HEK293 (cell line): ENCODE measurements at regions not wholly inside any gene's neighbourhood (a gene's known extent, or its start where the extent isn't known, plus 50 kb on each side); places are given as distances from the start of the nearest gene placed in this dataset.

ENCODE experiments used
- CTCF ChIA-PET: fragments of 350-600 bp; formaldehyde crosslinking; extraction: SDS; loops from one replicate; lab custom pipeline; 2021; ENCODE audit warnings: antibody characterized with exemption; lab: Yijun Ruan, JAX
- POLR2A ChIA-PET: fragments of 300-600 bp; formaldehyde crosslinking; extraction: SDS; loops from one replicate; lab custom pipeline; 2020; ENCODE audit warnings: antibody characterized with exemption, inconsistent platforms; lab: Yijun Ruan, JAX
- H3K27ac ChIP-seq: fragments of 200-500 bp; sonication (Bioruptor generic); 2 replicates; pipeline ENCODE4 v1.5.1; 2014; ENCODE audit warnings: low read depth, low read length, control low read depth, inconsistent platforms; ENCODE audit errors: extremely low read depth
- H3K36me3 ChIP-seq, 2 experiments: fragments of 200-500 bp in 1 of 2; sonication (Bioruptor generic) in 1 of 2; 1 replicate in 1 of 2; 2 replicates in 1 of 2; pipeline ENCODE4 v1.5.1; 2014 to 2017; ENCODE audit warnings: inconsistent platforms in 2 of 2, low read length in 2 of 2; ENCODE audit not compliant: control insufficient read depth in 2 of 2, insufficient read depth in 1 of 2
- H3K4me1 ChIP-seq: fragments of 200-500 bp; sonication (Bioruptor generic); 2 replicates; pipeline ENCODE4 v1.5.1; 2014; ENCODE audit warnings: mild to moderate bottlenecking, low read length, inconsistent platforms; ENCODE audit not compliant: control insufficient read depth, insufficient read depth
- H3K4me3 ChIP-seq: 2 replicates; pipeline ENCODE4 v1.5.1; 2011; ENCODE audit warnings: low read depth, mild to moderate bottlenecking, control low read depth, low read length, moderate library complexity
- H3K9me3 ChIP-seq: fragments of 200-500 bp; sonication (Bioruptor generic); 2 replicates; pipeline ENCODE4 v1.5.1; 2014; ENCODE audit warnings: low read depth, low read length, inconsistent platforms; ENCODE audit not compliant: control insufficient read depth, insufficient read depth
- GLI4 ChIP-seq: fragments of 450-650 bp; formaldehyde crosslinking; IDR thresholded peaks from 2 replicates; pipeline ENCODE4 v1.5.1; 2016; ENCODE audit warnings: missing biosample characterization, missing genetic modification characterization
- OVOL3 ChIP-seq: fragments of 450-650 bp; formaldehyde crosslinking; IDR thresholded peaks from 2 replicates; pipeline ENCODE4 v1.5.1; 2016; ENCODE audit warnings: missing biosample characterization, missing genetic modification characterization
- SCRT2 ChIP-seq: fragments of 450-650 bp; formaldehyde crosslinking; IDR thresholded peaks from 2 replicates; pipeline ENCODE4 v1.5.1; 2016; ENCODE audit warnings: missing biosample characterization, missing genetic modification characterization
- ZNF155 ChIP-seq: fragments of 450-650 bp; formaldehyde crosslinking; IDR thresholded peaks from 2 replicates; pipeline ENCODE4 v1.5.1; 2016; ENCODE audit warnings: missing biosample characterization, missing genetic modification characterization
- ZNF157 ChIP-seq: fragments of 450-650 bp; formaldehyde crosslinking; IDR thresholded peaks from 2 replicates; pipeline ENCODE4 v1.5.1; 2016; ENCODE audit warnings: missing biosample characterization, missing genetic modification characterization
- ZNF341 ChIP-seq: fragments of 450-650 bp; formaldehyde crosslinking; IDR thresholded peaks from 2 replicates; pipeline ENCODE4; 2016; ENCODE audit warnings: low read depth, missing biosample characterization, missing genetic modification characterization
- ZNF433 ChIP-seq: fragments of 450-650 bp; formaldehyde crosslinking; IDR thresholded peaks from 2 replicates; pipeline ENCODE4 v1.5.1; 2016; ENCODE audit warnings: missing biosample characterization, missing genetic modification characterization, low read depth
- ZNF560 ChIP-seq: fragments of 450-650 bp; formaldehyde crosslinking; IDR thresholded peaks from 2 replicates; pipeline ENCODE4 v1.5.1; 2017; ENCODE audit warnings: missing biosample characterization, missing genetic modification characterization, borderline replicate concordance
- ZNF776 ChIP-seq: fragments of 450-650 bp; formaldehyde crosslinking; IDR thresholded peaks from 2 replicates; pipeline ENCODE4 v1.5.0; 2017; ENCODE audit warnings: missing biosample characterization, missing genetic modification characterization, borderline replicate concordance
- ZNF777 ChIP-seq: fragments of 450-650 bp; formaldehyde crosslinking; IDR thresholded peaks from 2 replicates; pipeline ENCODE4 v1.5.1; 2017; ENCODE audit warnings: missing biosample characterization, missing genetic modification characterization, borderline replicate concordance
- TF ChIP-seq, protein P1 (sequence below): fragments of 450-650 bp; formaldehyde crosslinking; IDR thresholded peaks from 2 replicates; pipeline ENCODE4 v1.5.1; 2016; ENCODE audit warnings: missing biosample characterization, missing genetic modification characterization
- TF ChIP-seq, protein P2 (sequence below): fragments of 450-650 bp; formaldehyde crosslinking; IDR thresholded peaks from 2 replicates; pipeline ENCODE4 v1.5.1; 2016; ENCODE audit warnings: missing biosample characterization, missing genetic modification characterization
- TF ChIP-seq, protein P3 (sequence below): fragments of 450-650 bp; formaldehyde crosslinking; IDR thresholded peaks from 2 replicates; pipeline ENCODE4 v1.5.1; 2017; ENCODE audit warnings: missing biosample characterization, missing genetic modification characterization

DNA sequence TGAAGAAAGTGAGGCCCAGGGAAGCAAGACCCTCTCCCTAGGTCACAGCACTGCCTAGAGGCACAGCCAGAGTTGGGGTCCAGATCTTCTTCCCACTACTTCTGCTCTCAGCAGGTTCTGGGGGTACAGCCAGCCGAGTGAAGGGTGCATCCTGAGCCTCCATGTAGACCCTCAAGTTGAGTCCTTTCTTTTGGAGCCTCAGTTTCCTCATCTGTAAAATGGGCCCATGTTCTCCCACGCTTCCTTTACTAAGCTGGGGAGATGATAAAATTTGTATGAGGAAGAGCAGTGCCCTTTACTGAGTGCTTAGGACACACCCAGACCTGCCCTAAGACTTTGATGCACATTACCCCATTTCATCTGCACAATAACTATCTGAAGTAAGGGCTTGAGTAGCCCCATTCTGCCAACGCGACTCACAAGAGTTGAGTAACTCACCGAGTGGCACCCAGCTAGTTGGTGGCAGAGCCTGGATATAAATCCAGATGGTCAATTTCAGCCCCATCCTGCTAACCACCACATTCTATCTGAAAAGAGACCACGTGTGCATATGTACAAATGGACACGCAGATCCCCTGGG lies 64.3 kb upstream of the GGTA1 start (continued):
- TF ChIP-seq ZNF155 (tag by site-specific recombination) (no peak), ZNF157 (tag by site-specific recombination) (no peak), SCRT2 (tag by site-specific recombination) (no peak), ZNF560 (no peak), OVOL3 (tag by site-specific recombination) (no peak)
- TF ChIP-seq, protein P1, sequence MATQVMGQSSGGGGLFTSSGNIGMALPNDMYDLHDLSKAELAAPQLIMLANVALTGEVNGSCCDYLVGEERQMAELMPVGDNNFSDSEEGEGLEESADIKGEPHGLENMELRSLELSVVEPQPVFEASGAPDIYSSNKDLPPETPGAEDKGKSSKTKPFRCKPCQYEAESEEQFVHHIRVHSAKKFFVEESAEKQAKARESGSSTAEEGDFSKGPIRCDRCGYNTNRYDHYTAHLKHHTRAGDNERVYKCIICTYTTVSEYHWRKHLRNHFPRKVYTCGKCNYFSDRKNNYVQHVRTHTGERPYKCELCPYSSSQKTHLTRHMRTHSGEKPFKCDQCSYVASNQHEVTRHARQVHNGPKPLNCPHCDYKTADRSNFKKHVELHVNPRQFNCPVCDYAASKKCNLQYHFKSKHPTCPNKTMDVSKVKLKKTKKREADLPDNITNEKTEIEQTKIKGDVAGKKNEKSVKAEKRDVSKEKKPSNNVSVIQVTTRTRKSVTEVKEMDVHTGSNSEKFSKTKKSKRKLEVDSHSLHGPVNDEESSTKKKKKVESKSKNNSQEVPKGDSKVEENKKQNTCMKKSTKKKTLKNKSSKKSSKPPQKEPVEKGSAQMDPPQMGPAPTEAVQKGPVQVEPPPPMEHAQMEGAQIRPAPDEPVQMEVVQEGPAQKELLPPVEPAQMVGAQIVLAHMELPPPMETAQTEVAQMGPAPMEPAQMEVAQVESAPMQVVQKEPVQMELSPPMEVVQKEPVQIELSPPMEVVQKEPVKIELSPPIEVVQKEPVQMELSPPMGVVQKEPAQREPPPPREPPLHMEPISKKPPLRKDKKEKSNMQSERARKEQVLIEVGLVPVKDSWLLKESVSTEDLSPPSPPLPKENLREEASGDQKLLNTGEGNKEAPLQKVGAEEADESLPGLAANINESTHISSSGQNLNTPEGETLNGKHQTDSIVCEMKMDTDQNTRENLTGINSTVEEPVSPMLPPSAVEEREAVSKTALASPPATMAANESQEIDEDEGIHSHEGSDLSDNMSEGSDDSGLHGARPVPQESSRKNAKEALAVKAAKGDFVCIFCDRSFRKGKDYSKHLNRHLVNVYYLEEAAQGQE: no peak

DNA sequence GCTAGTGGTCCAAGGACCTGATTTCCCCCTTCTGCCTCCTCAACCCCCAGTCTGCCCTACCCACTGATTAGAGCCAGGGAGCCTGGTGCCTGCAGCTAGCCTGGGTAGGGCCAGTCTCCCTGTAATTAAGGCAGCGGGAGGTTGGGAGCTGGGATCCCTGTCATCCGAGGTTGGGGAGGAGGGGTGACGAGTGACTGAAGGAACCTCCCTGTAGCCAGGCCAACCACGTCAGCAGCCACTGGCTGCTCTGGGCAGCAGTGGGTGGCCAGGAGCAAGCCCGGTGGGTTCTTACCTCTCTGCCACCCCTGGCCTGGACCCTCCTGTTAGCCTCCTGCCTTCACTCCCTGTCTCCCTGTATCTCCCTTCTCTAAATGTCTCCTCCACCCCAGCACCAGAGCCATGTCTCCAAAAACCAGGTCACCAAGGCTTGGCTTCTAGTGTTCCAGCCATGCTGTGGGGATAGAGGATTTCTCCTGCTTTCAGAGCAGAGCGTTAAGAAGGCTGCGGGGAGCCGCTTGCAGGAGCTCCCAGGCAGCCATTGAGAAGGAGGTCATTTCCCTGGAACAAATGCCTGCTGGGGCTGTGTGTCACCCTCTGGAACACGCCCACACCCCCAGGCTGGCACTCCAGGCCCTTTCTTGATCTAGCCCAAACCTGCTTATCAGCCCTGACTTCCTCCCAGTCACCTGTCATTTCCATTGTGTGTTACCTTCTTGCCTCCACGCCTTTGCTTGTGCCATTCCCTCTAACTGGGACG lies 65.0 kb upstream of the GGTA1 start:
- TF ChIP-seq, protein P2, sequence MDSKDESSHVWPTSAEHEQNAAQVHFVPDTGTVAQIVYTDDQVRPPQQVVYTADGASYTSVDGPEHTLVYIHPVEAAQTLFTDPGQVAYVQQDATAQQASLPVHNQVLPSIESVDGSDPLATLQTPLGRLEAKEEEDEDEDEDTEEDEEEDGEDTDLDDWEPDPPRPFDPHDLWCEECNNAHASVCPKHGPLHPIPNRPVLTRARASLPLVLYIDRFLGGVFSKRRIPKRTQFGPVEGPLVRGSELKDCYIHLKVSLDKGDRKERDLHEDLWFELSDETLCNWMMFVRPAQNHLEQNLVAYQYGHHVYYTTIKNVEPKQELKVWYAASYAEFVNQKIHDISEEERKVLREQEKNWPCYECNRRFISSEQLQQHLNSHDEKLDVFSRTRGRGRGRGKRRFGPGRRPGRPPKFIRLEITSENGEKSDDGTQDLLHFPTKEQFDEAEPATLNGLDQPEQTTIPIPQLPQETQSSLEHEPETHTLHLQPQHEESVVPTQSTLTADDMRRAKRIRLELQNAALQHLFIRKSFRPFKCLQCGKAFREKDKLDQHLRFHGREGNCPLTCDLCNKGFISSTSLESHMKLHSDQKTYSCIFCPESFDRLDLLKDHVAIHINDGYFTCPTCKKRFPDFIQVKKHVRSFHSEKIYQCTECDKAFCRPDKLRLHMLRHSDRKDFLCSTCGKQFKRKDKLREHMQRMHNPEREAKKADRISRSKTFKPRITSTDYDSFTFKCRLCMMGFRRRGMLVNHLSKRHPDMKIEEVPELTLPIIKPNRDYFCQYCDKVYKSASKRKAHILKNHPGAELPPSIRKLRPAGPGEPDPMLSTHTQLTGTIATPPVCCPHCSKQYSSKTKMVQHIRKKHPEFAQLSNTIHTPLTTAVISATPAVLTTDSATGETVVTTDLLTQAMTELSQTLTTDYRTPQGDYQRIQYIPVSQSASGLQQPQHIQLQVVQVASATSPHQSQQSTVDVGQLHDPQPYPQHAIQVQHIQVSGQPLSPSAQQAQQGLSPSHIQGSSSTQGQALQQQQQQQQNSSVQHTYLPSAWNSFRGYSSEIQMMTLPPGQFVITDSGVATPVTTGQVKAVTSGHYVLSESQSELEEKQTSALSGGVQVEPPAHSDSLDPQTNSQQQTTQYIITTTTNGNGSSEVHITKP (tag by site-specific recombination): no peak
- TF ChIP-seq ZNF777 (tag by site-specific recombination) (no peak), GLI4 (no peak), ZNF341 (tag by site-specific recombination) (peak; percentile 63)
- TF ChIP-seq, all 188 proteins: peak for 1
- H3K4me1 ChIP-seq: no peaks in the 10 kb centered on the region
- ChIA-PET CTCF (interaction anchor here (1.5 to 1.7 kb wide), 2 partner anchors 14 to 18 kb away, joined by 5 to 8 read pairs; no protein-coding TSS in a partner anchor), POLR2A (no interaction called here)
- no peaks in the 10 kb centered on the region for H3K9me3 ChIP-seq
- H3K36me3 ChIP-seq: no peaks in the 10 kb centered on the region
- no peak overlapping the region for H3K27ac ChIP-seq
- no peak overlapping the region for H3K4me3 ChIP-seq

DNA sequence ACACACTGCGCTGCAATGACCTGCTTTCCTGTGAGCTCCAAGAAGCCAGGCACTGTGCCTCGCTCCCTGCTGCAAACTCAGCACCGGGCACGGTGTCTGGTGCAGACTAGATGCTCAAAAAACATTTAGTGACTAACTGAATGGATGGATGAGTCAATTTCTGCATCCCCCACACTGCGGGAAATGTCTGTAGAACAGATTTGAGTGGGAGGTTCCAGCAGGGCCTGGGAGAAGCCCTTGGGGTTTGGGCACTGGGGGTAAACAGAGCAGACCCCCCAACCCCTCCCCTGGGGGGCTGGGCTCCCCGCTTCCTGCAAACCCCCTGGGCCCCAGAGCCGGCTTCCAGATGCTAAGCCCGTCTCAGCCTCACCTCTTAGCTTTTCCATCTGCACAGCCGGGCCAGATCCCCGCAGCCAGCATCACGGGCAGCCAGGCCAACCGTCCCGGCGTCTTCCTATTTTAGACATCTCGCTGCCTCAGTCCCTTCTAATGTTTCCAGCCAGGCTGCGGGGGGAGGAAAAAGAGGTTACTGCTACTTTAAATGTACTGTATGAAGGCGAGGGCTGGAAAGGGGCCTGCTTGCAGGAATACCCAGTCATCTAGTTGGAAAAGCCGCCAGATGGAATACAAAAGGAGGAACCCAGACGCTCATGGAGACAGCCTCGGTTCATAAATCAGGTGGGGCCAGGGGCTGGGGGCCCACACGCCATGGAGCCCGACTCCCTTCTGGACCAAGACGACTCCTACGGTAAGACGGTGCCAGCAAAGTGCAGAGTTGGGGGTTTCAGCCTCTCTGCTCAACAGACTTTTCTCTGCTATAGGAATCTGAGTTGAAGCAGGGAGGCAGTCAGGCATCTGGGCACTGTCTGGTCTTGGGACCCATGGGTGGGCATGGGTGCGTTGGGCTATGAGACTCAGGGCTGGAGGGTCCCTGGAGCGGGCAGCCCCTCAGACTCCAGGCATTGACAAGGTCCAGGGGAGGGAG lies 67.1 kb upstream of the GGTA1 start:
- no peak for TF ChIP-seq ZNF776 (tag by site-specific recombination)
- TF ChIP-seq, protein P3, sequence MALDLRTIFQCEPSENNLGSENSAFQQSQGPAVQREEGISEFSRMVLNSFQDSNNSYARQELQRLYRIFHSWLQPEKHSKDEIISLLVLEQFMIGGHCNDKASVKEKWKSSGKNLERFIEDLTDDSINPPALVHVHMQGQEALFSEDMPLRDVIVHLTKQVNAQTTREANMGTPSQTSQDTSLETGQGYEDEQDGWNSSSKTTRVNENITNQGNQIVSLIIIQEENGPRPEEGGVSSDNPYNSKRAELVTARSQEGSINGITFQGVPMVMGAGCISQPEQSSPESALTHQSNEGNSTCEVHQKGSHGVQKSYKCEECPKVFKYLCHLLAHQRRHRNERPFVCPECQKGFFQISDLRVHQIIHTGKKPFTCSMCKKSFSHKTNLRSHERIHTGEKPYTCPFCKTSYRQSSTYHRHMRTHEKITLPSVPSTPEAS (tag by site-specific recombination): no peak
- no peak for TF ChIP-seq ZNF433 (tag by site-specific recombination)
- TF ChIP-seq, protein P2 (tag by site-specific recombination): 0 out of 2 replicates have a peak, but pooled peaks have one; percentile 29
- TF ChIP-seq, all 188 proteins: peak for 1
- POLR2A ChIA-PET: interaction anchor here (0.7 to 0.9 kb wide), 3 partner anchors 12 to 1374 kb away, joined by 3 to 6 read pairs (median 3); partner anchors contain the start of gene RABGAP1
- Histone ChIP-seq H3K27ac (no peak overlapping the region), H3K4me1 (no peaks in the 10 kb centered on the region), H3K4me3 (no peak overlapping the region), H3K36me3 (no peaks in the 10 kb centered on the region), H3K9me3 (no peaks in the 10 kb centered on the region)
- CTCF ChIA-PET: interaction anchor here (0.6 to 2.0 kb wide), 6 partner anchors 12 to 704 kb away, joined by 3 to 10 read pairs (median 5); no protein-coding TSS in a partner anchor
